ENCODE measurements at regions not wholly inside any gene's neighbourhood (a gene's known extent, or its start where the extent isn't known, plus 50 kb on each side); places are given as distances from the start of the nearest gene placed in this dataset.
"Not testable (repeated sequence)": the region's sequence is repeated elsewhere in the genome, so short reads cannot be mapped to it uniquely, and the experiment has no call there.

GRCh38 chr6:150691463-150691862 lies 91.8 kb downstream of the PLEKHG1 start:
- Histone ChIP-seq H3K4me1 (ENCODE audit: control insufficient read depth in 5 of 5, insufficient read depth in 5 of 5, low read length in 5 of 5) (peaks cover 4 to 63% (median 45%) of the 10 kb centered on the region in 5 donors), H3K36me3 (ENCODE audit: control insufficient read depth in 5 of 5, insufficient read depth in 5 of 5, low read length in 5 of 5) (no peaks in the 10 kb centered on the region), H3K27ac (ENCODE audit: low read depth, low read length) (peak overlapping the region; percentile 37), H3K4me3 (ENCODE audit: low read depth in 1 of 5, low read length in 5 of 5) (no peak overlapping the region), H3K27me3 (ENCODE audit: control insufficient read depth in 5 of 5, insufficient read depth in 4 of 5, low read length in 5 of 5) (no peaks in the 10 kb centered on the region), H3K9me3 (ENCODE audit: control insufficient read depth in 5 of 5, low read length in 5 of 5) (no peaks in the 10 kb centered on the region), H3K9ac (ENCODE audit: low read length in 5 of 5) (no peak overlapping the region)

DNA sequence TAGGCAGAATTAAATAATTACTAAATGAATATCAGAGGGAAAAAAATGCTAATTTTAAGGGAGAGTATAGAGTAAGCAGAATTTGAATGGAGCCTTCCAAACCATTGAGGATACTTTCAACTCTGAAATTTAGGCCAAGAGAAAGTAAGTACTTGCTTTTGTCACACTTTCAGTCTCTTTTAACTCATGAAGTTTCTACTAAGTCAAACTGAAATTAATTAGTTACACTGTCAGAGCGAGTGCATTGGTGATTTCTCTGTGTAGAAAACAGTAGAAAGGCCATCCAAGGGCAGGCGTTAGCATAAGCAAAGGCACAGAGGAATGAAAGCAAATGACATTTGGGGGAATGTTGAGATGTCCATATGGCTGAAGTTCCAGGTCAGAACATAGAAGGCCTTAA lies 92.9 kb downstream of the PLEKHG1 start:
- H3K27ac ChIP-seq (ENCODE audit: low read depth, low read length), result no peak overlapping the region

DNA sequence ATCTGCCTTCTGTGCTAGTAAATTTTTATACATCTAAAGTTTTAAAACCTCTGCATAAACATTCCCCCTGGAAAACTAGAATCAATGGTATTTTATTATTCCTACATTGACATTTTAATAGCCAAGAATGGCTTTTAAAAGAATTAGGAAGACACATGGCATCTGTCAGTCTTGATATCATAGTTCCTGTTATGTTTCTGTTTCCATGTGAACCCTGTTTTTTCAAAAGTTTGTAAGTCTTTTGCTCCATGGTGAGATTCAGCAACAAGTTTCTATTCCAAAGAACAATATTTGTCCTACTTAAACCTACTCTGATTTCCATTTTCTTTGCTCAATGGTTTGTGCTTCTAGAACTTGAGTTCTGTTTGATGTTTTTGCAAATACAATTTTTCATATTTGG lies 95.2 kb downstream of the PLEKHG1 start:
- Histone ChIP-seq H3K36me3 (ENCODE audit: control insufficient read depth in 5 of 5, insufficient read depth in 5 of 5, low read length in 5 of 5) (no peaks in the 10 kb centered on the region), H3K9me3 (ENCODE audit: control insufficient read depth in 5 of 5, low read length in 5 of 5) (no peaks in the 10 kb centered on the region)

More for the DNA sequence above, 92.9 kb downstream of the PLEKHG1 start:
- Histone ChIP-seq H3K27me3 (ENCODE audit: control insufficient read depth in 5 of 5, insufficient read depth in 4 of 5, low read length in 5 of 5) (no peaks in the 10 kb centered on the region), H3K9me3 (ENCODE audit: control insufficient read depth in 5 of 5, low read length in 5 of 5) (no peaks in the 10 kb centered on the region), H3K4me3 (ENCODE audit: low read depth in 1 of 5, low read length in 5 of 5) (no peak overlapping the region), H3K4me1 (ENCODE audit: control insufficient read depth in 5 of 5, insufficient read depth in 5 of 5, low read length in 5 of 5) (peaks cover 3 to 58% (median 41%) of the 10 kb centered on the region in 5 donors), H3K9ac (ENCODE audit: low read length in 5 of 5) (no peak overlapping the region), H3K36me3 (ENCODE audit: control insufficient read depth in 5 of 5, insufficient read depth in 5 of 5, low read length in 5 of 5) (no peaks in the 10 kb centered on the region)

DNA sequence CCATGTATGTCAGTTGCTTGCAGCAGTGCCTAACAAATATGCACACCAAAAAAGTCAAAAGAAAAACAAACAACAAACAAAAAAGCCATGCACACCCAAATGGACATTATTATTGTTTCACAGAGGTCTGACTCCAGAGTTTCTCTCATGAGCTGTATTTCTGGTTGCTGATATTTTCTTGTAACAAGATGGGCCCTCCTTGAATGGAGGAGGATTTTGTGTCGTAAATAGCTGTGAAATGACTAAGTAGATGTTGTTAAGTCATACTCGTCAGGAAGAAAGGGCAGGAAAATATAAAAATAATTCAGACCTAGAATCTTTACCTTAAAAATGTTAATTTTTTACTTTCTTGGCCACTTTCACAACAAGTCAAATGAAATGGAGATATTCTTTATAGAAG lies 96.0 kb downstream of the PLEKHG1 start:
- H3K27me3 ChIP-seq (ENCODE audit: control insufficient read depth in 5 of 5, insufficient read depth in 4 of 5, low read length in 5 of 5), result no peaks in the 10 kb centered on the region
- no peak overlapping the region for H3K9ac ChIP-seq (ENCODE audit: low read length in 5 of 5)
- H3K4me3 ChIP-seq (ENCODE audit: low read depth in 1 of 5, low read length in 5 of 5), result no peak overlapping the region
- H3K9me3 ChIP-seq (ENCODE audit: control insufficient read depth in 5 of 5, low read length in 5 of 5), result no peaks in the 10 kb centered on the region
- H3K27ac ChIP-seq (ENCODE audit: low read depth, low read length), result no peak overlapping the region
- H3K36me3 ChIP-seq (ENCODE audit: control insufficient read depth in 5 of 5, insufficient read depth in 5 of 5, low read length in 5 of 5), result no peaks in the 10 kb centered on the region
- peaks cover 3 to 40% (median 30%) of the 10 kb centered on the region in 5 donors for H3K4me1 ChIP-seq (ENCODE audit: control insufficient read depth in 5 of 5, insufficient read depth in 5 of 5, low read length in 5 of 5)

More for the DNA sequence above, 95.2 kb downstream of the PLEKHG1 start:
- Histone ChIP-seq H3K4me1 (ENCODE audit: control insufficient read depth in 5 of 5, insufficient read depth in 5 of 5, low read length in 5 of 5) (peaks cover 3 to 47% (median 30%) of the 10 kb centered on the region in 5 donors), H3K27me3 (ENCODE audit: control insufficient read depth in 5 of 5, insufficient read depth in 4 of 5, low read length in 5 of 5) (no peaks in the 10 kb centered on the region), H3K9ac (ENCODE audit: low read length in 5 of 5) (no peak overlapping the region), H3K27ac (ENCODE audit: low read depth, low read length) (no peak overlapping the region), H3K4me3 (ENCODE audit: low read depth in 1 of 5, low read length in 5 of 5) (no peak overlapping the region)

DNA sequence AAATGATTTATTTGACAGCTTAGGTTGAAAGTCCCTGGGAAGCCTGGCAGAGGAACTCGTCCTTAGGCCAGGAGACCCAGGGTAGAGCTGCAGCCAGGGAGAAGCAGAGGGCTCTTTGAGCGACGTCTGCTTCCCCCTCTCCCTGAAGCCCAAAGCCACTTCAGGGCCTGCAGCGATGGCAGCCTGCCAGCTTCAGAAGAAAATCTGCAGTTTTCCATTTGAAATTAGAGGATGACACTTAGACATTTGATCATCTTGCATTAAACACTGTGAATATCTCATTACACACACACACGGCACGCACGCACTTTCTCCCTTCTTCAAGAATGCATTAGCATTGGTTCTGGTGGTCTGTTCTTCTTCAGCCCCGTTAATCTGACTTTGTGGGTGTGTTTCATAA lies 96.5 kb downstream of the PLEKHG1 start:
- Histone ChIP-seq H3K27ac (ENCODE audit: low read depth, low read length) (no peak overlapping the region), H3K9ac (ENCODE audit: low read length in 5 of 5) (no peak overlapping the region), H3K27me3 (ENCODE audit: control insufficient read depth in 5 of 5, insufficient read depth in 4 of 5, low read length in 5 of 5) (no peaks in the 10 kb centered on the region), H3K36me3 (ENCODE audit: control insufficient read depth in 5 of 5, insufficient read depth in 5 of 5, low read length in 5 of 5) (no peaks in the 10 kb centered on the region), H3K9me3 (ENCODE audit: control insufficient read depth in 5 of 5, low read length in 5 of 5) (no peaks in the 10 kb centered on the region), H3K4me3 (ENCODE audit: low read depth in 1 of 5, low read length in 5 of 5) (no peak overlapping the region), H3K4me1 (ENCODE audit: control insufficient read depth in 5 of 5, insufficient read depth in 5 of 5, low read length in 5 of 5) (peaks cover 3 to 39% (median 30%) of the 10 kb centered on the region in 5 donors)

GRCh38 chr6:150696918-150697317 lies 97.2 kb downstream of the PLEKHG1 start:
- not testable (repeated sequence) for H3K4me3 ChIP-seq (ENCODE audit: low read depth in 1 of 5, low read length in 5 of 5); H3K9ac ChIP-seq (ENCODE audit: low read length in 5 of 5); H3K9me3 ChIP-seq (ENCODE audit: control insufficient read depth in 5 of 5, low read length in 5 of 5); H3K36me3 ChIP-seq (ENCODE audit: control insufficient read depth in 5 of 5, insufficient read depth in 5 of 5, low read length in 5 of 5); H3K27me3 ChIP-seq (ENCODE audit: control insufficient read depth in 5 of 5, insufficient read depth in 4 of 5, low read length in 5 of 5); H3K27ac ChIP-seq (ENCODE audit: low read depth, low read length)
- H3K4me1 ChIP-seq (ENCODE audit: control insufficient read depth in 5 of 5, insufficient read depth in 5 of 5, low read length in 5 of 5), result peaks cover 3 to 35% (median 30%) of the 10 kb centered on the region in 5 donors

- Histone ChIP-seq H3K9ac (ENCODE audit: low read length in 5 of 5) (no peak overlapping the region), H3K4me3 (ENCODE audit: low read depth in 1 of 5, low read length in 5 of 5) (no peak overlapping the region), H3K4me1 (ENCODE audit: control insufficient read depth in 5 of 5, insufficient read depth in 5 of 5, low read length in 5 of 5) (peaks cover 3 to 35% (median 30%) of the 10 kb centered on the region in 5 donors), H3K27ac (ENCODE audit: low read depth, low read length) (no peak overlapping the region), H3K36me3 (ENCODE audit: control insufficient read depth in 5 of 5, insufficient read depth in 5 of 5, low read length in 5 of 5) (no peaks in the 10 kb centered on the region), H3K9me3 (ENCODE audit: control insufficient read depth in 5 of 5, low read length in 5 of 5) (no peaks in the 10 kb centered on the region), H3K27me3 (ENCODE audit: control insufficient read depth in 5 of 5, insufficient read depth in 4 of 5, low read length in 5 of 5) (no peaks in the 10 kb centered on the region)
Measured at GRCh38 chr6:150697515-150697914, 97.8 kb downstream of the PLEKHG1 start.

DNA sequence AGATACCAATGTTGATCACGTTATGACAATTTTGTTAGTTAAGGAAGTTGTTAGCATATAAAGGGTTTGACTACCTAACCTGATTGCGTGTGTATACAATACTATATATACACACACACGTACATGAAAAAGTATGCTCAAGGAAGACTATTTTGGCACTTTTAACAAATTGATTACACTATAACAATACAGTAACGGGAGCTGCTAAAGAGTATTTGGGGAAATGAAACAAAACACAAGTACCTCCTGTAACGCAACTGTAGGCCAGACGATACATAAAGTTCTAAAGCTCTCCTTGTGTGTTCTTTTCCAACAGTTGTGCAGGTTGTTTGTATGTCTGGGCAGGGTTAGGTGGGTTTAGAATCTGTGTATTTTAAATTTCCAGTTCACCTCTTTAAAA lies 98.7 kb downstream of the PLEKHG1 start:
- H3K4me3 ChIP-seq (ENCODE audit: low read depth in 1 of 5, low read length in 5 of 5), result no peak overlapping the region
- H3K27ac ChIP-seq (ENCODE audit: low read depth, low read length), result no peak overlapping the region
- peaks cover 3 to 28% (median 26%) of the 10 kb centered on the region in 5 donors for H3K4me1 ChIP-seq (ENCODE audit: control insufficient read depth in 5 of 5, insufficient read depth in 5 of 5, low read length in 5 of 5)
- no peaks in the 10 kb centered on the region for H3K9me3 ChIP-seq (ENCODE audit: control insufficient read depth in 5 of 5, low read length in 5 of 5)
- no peaks in the 10 kb centered on the region for H3K36me3 ChIP-seq (ENCODE audit: control insufficient read depth in 5 of 5, insufficient read depth in 5 of 5, low read length in 5 of 5)
- no peaks in the 10 kb centered on the region for H3K27me3 ChIP-seq (ENCODE audit: control insufficient read depth in 5 of 5, insufficient read depth in 4 of 5, low read length in 5 of 5)
- H3K9ac ChIP-seq (ENCODE audit: low read length in 5 of 5), result no peak overlapping the region

DNA sequence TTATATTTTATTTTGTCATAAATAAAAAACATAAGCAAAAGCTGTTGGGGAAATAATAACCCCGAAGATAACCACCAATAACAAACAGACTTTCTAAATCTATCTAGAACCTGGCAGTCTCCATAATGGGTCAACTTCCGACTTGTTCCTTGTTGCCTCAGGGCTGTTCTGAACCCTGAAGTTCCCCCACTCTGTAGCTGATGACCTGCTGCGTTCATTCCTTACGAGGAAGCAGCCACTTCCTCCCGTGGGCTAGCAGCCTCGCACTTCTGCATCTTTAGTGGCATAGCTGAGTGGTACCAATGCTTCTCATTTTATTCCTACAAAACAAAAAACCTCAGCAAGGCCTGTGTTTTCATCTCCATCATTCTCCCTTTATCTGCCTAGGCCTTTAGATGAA lies 103.0 kb downstream of the PLEKHG1 start:
- no peak overlapping the region for H3K27ac ChIP-seq (ENCODE audit: low read depth, low read length)

GRCh38 chr6:150704447-150705192 lies 104.9 kb downstream of the PLEKHG1 start:
- no peaks in the 10 kb centered on the region for H3K9me3 ChIP-seq (ENCODE audit: control insufficient read depth in 5 of 5, low read length in 5 of 5)
- H3K4me1 ChIP-seq (ENCODE audit: control insufficient read depth in 5 of 5, insufficient read depth in 5 of 5, low read length in 5 of 5), result peaks cover 0 to 29% (median 6%) of the 10 kb centered on the region in 5 donors
- no peak overlapping the region for H3K27ac ChIP-seq (ENCODE audit: low read depth, low read length)
- H3K27me3 ChIP-seq (ENCODE audit: control insufficient read depth in 5 of 5, insufficient read depth in 4 of 5, low read length in 5 of 5), result no peaks in the 10 kb centered on the region
- H3K4me3 ChIP-seq (ENCODE audit: low read depth in 1 of 5, low read length in 5 of 5), result no peak overlapping the region
- H3K9ac ChIP-seq (ENCODE audit: low read length in 5 of 5), result no peak overlapping the region
- H3K36me3 ChIP-seq (ENCODE audit: control insufficient read depth in 5 of 5, insufficient read depth in 5 of 5, low read length in 5 of 5), result no peaks in the 10 kb centered on the region

More for the DNA sequence above, 103.0 kb downstream of the PLEKHG1 start:
- Histone ChIP-seq H3K27me3 (ENCODE audit: control insufficient read depth in 5 of 5, insufficient read depth in 4 of 5, low read length in 5 of 5) (no peaks in the 10 kb centered on the region), H3K9ac (ENCODE audit: low read length in 5 of 5) (no peak overlapping the region), H3K9me3 (ENCODE audit: control insufficient read depth in 5 of 5, low read length in 5 of 5) (no peaks in the 10 kb centered on the region), H3K36me3 (ENCODE audit: control insufficient read depth in 5 of 5, insufficient read depth in 5 of 5, low read length in 5 of 5) (no peaks in the 10 kb centered on the region), H3K4me3 (ENCODE audit: low read depth in 1 of 5, low read length in 5 of 5) (no peak overlapping the region), H3K4me1 (ENCODE audit: control insufficient read depth in 5 of 5, insufficient read depth in 5 of 5, low read length in 5 of 5) (peaks cover 0 to 22% (median 3%) of the 10 kb centered on the region in 5 donors)

Measured in subcutaneous abdominal adipose tissue (tissue), 5 donors.